ENCODE measurements at regions not wholly inside any gene's neighbourhood (a gene's known extent, or its start where the extent isn't known, plus 50 kb on each side); places are given as distances from the start of the nearest gene placed in this dataset.

GRCh38 chr10:32156031-32156495 is 99.8 kb upstream of the KIF5B start:
- Histone ChIP-seq H3K27me3 (ENCODE audit: control insufficient read depth, extremely low read depth, insufficient read depth, low read length) (no peaks in the 10 kb centered on the region), H3K9me3 (ENCODE audit: control insufficient read depth, low read depth, low read length) (no peaks in the 10 kb centered on the region), H2AFZ (ENCODE audit: control insufficient read depth, low read length) (no peak overlapping the region), H3K27ac (ENCODE audit: control insufficient read depth, insufficient read depth, low read length) (no peak overlapping the region), H3K4me3 (ENCODE audit: control insufficient read depth in 2 of 3, extremely low read depth in 1 of 3, insufficient read depth in 2 of 3, low read depth in 1 of 3, low read length in 3 of 3) (no peak overlapping the region), H3K36me3 (ENCODE audit: control insufficient read depth in 2 of 2, extremely low read depth in 1 of 2, insufficient read depth in 2 of 2, low read length in 2 of 2) (no peaks in the 10 kb centered on the region), H4K20me1 (ENCODE audit: control insufficient read depth, extremely low read depth, insufficient read depth, low read length) (no peaks in the 10 kb centered on the region), H3K4me2 (ENCODE audit: control insufficient read depth, extremely low read depth, insufficient read depth, low read depth, low read length) (no peak overlapping the region), H3K4me1 (ENCODE audit: control insufficient read depth, extremely low read depth, insufficient read depth, low read length) (peaks cover 11% of the 10 kb centered on the region), H3K9ac (ENCODE audit: control insufficient read depth, extremely low read depth, insufficient read depth, low read length) (no peak overlapping the region), H3K9me1 (ENCODE audit: control insufficient read depth, extremely low read depth, insufficient read depth, low read length) (no peaks in the 10 kb centered on the region), H3K79me2 (ENCODE audit: control insufficient read depth, insufficient read depth, low read length) (no peaks in the 10 kb centered on the region)
- dilution Hi-C loops (cut with MboI; ENCODE audit: extremely low pct_ligation_motif_present, low sequenced_read_pairs) = no loop called here
- FAIRE-seq = no peak
- TF ChIP-seq EZH2 (IDR thresholded peaks at IDR 0.05; ENCODE audit: low read length) = no peak
- TF ChIP-seq, protein P1, sequence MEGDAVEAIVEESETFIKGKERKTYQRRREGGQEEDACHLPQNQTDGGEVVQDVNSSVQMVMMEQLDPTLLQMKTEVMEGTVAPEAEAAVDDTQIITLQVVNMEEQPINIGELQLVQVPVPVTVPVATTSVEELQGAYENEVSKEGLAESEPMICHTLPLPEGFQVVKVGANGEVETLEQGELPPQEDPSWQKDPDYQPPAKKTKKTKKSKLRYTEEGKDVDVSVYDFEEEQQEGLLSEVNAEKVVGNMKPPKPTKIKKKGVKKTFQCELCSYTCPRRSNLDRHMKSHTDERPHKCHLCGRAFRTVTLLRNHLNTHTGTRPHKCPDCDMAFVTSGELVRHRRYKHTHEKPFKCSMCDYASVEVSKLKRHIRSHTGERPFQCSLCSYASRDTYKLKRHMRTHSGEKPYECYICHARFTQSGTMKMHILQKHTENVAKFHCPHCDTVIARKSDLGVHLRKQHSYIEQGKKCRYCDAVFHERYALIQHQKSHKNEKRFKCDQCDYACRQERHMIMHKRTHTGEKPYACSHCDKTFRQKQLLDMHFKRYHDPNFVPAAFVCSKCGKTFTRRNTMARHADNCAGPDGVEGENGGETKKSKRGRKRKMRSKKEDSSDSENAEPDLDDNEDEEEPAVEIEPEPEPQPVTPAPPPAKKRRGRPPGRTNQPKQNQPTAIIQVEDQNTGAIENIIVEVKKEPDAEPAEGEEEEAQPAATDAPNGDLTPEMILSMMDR (optimal IDR thresholded peaks at IDR 0.05 in 1 of 3, IDR thresholded peaks at IDR 0.05 in 1 of 3, conservative IDR thresholded peaks at IDR 0.05 in 1 of 3; ENCODE audit: extremely low read depth in 1 of 3, insufficient read depth in 2 of 3, low read length in 3 of 3) = no peak
- DNase-seq (ENCODE audit: low read depth, low spot score) = no peak

DNA sequence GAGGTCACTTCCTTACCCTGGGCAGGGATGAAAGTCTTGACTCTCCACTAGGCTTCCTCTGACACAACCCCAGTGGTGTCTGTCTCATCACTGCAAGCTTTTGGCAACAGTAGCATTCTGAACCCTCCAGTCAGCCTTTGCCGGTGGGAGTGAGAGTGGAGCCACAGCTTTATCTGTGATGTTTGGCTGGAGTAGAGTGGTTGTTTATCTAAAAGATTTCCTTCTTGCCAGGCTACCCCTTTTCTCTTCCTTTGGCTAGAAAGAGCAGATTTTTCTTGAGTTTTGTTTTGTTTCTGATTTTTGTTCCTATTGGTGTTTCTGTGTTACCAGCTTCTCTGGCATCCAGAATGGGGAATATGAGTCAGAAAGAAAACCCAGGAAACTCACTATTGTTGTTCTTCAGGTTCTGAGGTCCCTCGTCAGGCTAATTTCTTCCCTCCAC is 98.9 kb upstream of the KIF5B start:
- dilution Hi-C loops (cut with MboI; ENCODE audit: extremely low pct_ligation_motif_present, low sequenced_read_pairs) = no loop called here
- H4K20me1 ChIP-seq (ENCODE audit: control insufficient read depth, extremely low read depth, insufficient read depth, low read length) = no peaks in the 10 kb centered on the region
- no peak for TF ChIP-seq EZH2 (IDR thresholded peaks at IDR 0.05; ENCODE audit: low read length)
- TF ChIP-seq, protein P1 (optimal IDR thresholded peaks at IDR 0.05 in 1 of 3, IDR thresholded peaks at IDR 0.05 in 1 of 3, conservative IDR thresholded peaks at IDR 0.05 in 1 of 3; ENCODE audit: extremely low read depth in 1 of 3, insufficient read depth in 2 of 3, low read length in 3 of 3) = no peak
- peak overlapping the region; percentile 67 for H2AFZ ChIP-seq (ENCODE audit: control insufficient read depth, low read length)
- peaks cover 17% of the 10 kb centered on the region for H3K4me1 ChIP-seq (ENCODE audit: control insufficient read depth, extremely low read depth, insufficient read depth, low read length)
- peak overlapping the region; percentile 50 for H3K4me2 ChIP-seq (ENCODE audit: control insufficient read depth, extremely low read depth, insufficient read depth, low read depth, low read length)
- H3K27me3 ChIP-seq (ENCODE audit: control insufficient read depth, extremely low read depth, insufficient read depth, low read length) = no peaks in the 10 kb centered on the region
- peak overlapping the region; percentile 24 for H3K9ac ChIP-seq (ENCODE audit: control insufficient read depth, extremely low read depth, insufficient read depth, low read length)
- DNase-seq (ENCODE audit: low read depth, low spot score) = no peak
- no peaks in the 10 kb centered on the region for H3K9me3 ChIP-seq (ENCODE audit: control insufficient read depth, low read depth, low read length)
- no peaks in the 10 kb centered on the region for H3K79me2 ChIP-seq (ENCODE audit: control insufficient read depth, insufficient read depth, low read length)
- H3K27ac ChIP-seq (ENCODE audit: control insufficient read depth, insufficient read depth, low read length) = peak overlapping the region; percentile 67
- FAIRE-seq = peak; percentile 5
- no peak overlapping the region for H3K4me3 ChIP-seq (ENCODE audit: control insufficient read depth in 2 of 3, extremely low read depth in 1 of 3, insufficient read depth in 2 of 3, low read depth in 1 of 3, low read length in 3 of 3)
- no peaks in the 10 kb centered on the region for H3K36me3 ChIP-seq (ENCODE audit: control insufficient read depth in 2 of 2, extremely low read depth in 1 of 2, insufficient read depth in 2 of 2, low read length in 2 of 2)
- H3K9me1 ChIP-seq (ENCODE audit: control insufficient read depth, extremely low read depth, insufficient read depth, low read length) = no peaks in the 10 kb centered on the region
